BE2C (cell line): ENCODE measurements at regions not wholly inside any gene's neighbourhood (a gene's known extent, or its start where the extent isn't known, plus 50 kb on each side); places are given as distances from the start of the nearest gene placed in this dataset.

Source experiments
- DNase-seq: peaks from one replicate; pipeline ENCODE4 v3.0.0-alpha.2; 2020
- H3K27me3 ChIP-seq: fragments of 250-450 bp; sonication (Bioruptor Pico); 2 replicates; pipeline ENCODE4 v1.5.1; 2020; ENCODE audit warnings: mild to moderate bottlenecking
- H3K36me3 ChIP-seq: fragments of 250-450 bp; sonication (Bioruptor Pico); 2 replicates; pipeline ENCODE4 v1.5.1; 2020; ENCODE audit warnings: mild to moderate bottlenecking
- H3K4me1 ChIP-seq: fragments of 250-450 bp; sonication (Bioruptor Pico); 2 replicates; pipeline ENCODE4 v1.5.1; 2020
- H3K4me3 ChIP-seq: 2 replicates; pipeline ENCODE4 v1.5.1; 2011; ENCODE audit warnings: low read depth, low read length
- H3K9me3 ChIP-seq: fragments of 250-450 bp; sonication (Bioruptor Pico); 2 replicates; pipeline ENCODE4 v1.5.1; 2020
- CTCF ChIP-seq: IDR thresholded peaks from 2 replicates; pipeline ENCODE4 v1.5.1; 2012; ENCODE audit warnings: mild to moderate bottlenecking, low read depth, low read length

GRCh38 chr20:48142516-48142773 is 357.2 kb upstream of the SULF2 start:
- Histone ChIP-seq H3K9me3 (no peaks in the 10 kb centered on the region; the same call in 1 of the 2 replicates), H3K36me3 (no peaks in the 10 kb centered on the region), H3K4me1 (no peaks in the 10 kb centered on the region), H3K4me3 (no peak overlapping the region), H3K27me3 (no peaks in the 10 kb centered on the region)
- TF ChIP-seq CTCF = no peak
- no peak for DNase-seq

- no peaks in the 10 kb centered on the region for H3K4me1 ChIP-seq
- no peaks in the 10 kb centered on the region for H3K27me3 ChIP-seq
- no peak for DNase-seq
- H3K9me3 ChIP-seq = no peaks in the 10 kb centered on the region; the same call in 1 of the 2 replicates
- no peak for TF ChIP-seq CTCF
- no peak overlapping the region for H3K4me3 ChIP-seq
- H3K36me3 ChIP-seq = no peaks in the 10 kb centered on the region
These were observed 356.6 kb upstream of the SULF2 start for GRCh38 chr20:48141660-48142515.

- H3K9me3 ChIP-seq = no peaks in the 10 kb centered on the region; the same call in 1 of the 2 replicates
- H3K27me3 ChIP-seq = no peaks in the 10 kb centered on the region
- no peak for DNase-seq
- no peak for TF ChIP-seq CTCF
- H3K36me3 ChIP-seq = no peaks in the 10 kb centered on the region
- no peaks in the 10 kb centered on the region for H3K4me1 ChIP-seq
- no peak overlapping the region for H3K4me3 ChIP-seq
These were observed 354.2 kb upstream of the SULF2 start for GRCh38 chr20:48139262-48140041.

GRCh38 chr20:48132834-48133233 is 347.6 kb upstream of the SULF2 start:
- H3K9me3 ChIP-seq = no peaks in the 10 kb centered on the region
- H3K27me3 ChIP-seq = no peaks in the 10 kb centered on the region
- H3K36me3 ChIP-seq = no peaks in the 10 kb centered on the region
- no peak for TF ChIP-seq CTCF
- H3K4me3 ChIP-seq = no peak overlapping the region
- no peak for DNase-seq
- H3K4me1 ChIP-seq = no peaks in the 10 kb centered on the region

- Histone ChIP-seq H3K27me3 (no peaks in the 10 kb centered on the region), H3K4me3 (no peak overlapping the region), H3K4me1 (no peaks in the 10 kb centered on the region), H3K9me3 (no peaks in the 10 kb centered on the region), H3K36me3 (no peaks in the 10 kb centered on the region)
- no peak for DNase-seq
- TF ChIP-seq CTCF = no peak
These were observed 346.3 kb upstream of the SULF2 start for GRCh38 chr20:48131581-48131980.
